ENCODE measurements at regions not wholly inside any gene's neighbourhood (a gene's known extent, or its start where the extent isn't known, plus 50 kb on each side); places are given as distances from the start of the nearest gene placed in this dataset.

GRCh38 chr1:216922406-216922805 is 199.2 kb upstream of the ESRRG start (continued):
- TF ChIP-seq CEBPB (IDR thresholded peaks at IDR 0.05; ENCODE audit: borderline replicate concordance in 1 of 2, low read depth in 2 of 2, low read length in 2 of 2) (no peak), E2F4 (IDR thresholded peaks at IDR 0.05; ENCODE audit: low read depth, low read length) (no peak), POLR2A (IDR thresholded peaks at IDR 0.05; ENCODE audit: low read depth, low read length) (no peak), BCL11A (IDR thresholded peaks at IDR 0.05; ENCODE audit: low read depth, low read length) (no peak), POLR2AphosphoS2 (IDR thresholded peaks at IDR 0.05; ENCODE audit: low read depth, low read length) (no peak)

GRCh38 chr1:216921866-216922265 is 198.6 kb upstream of the ESRRG start:
- H3K27me3 ChIP-seq (replicated peaks in 1 of 2; ENCODE audit: control insufficient read depth in 2 of 2, insufficient read depth in 2 of 2, low read length in 1 of 2) = no peaks in the 10 kb centered on the region
- ChIA-PET RAD21 (ENCODE audit: unreplicated experiment) (no interaction called here), SMC1A (ENCODE audit: uncharacterized antibody, unreplicated experiment) (no interaction called here), CTCF (no interaction called here), POLR2A (no interaction called here)
- ATAC-seq = no peak
- no peak for FAIRE-seq
- H3K4me2 ChIP-seq (ENCODE audit: control insufficient read depth, insufficient read depth) = no peak overlapping the region
- intact Hi-C loops (cut with micrococcal nuclease; ENCODE audit: unreplicated experiment) (no loop called here), in situ Hi-C loops (cut with MboI) (no loop called here)
- no TSS peak for BruUV-seq (replicated peaks)
- DNase-seq (ENCODE audit: low read depth, low spot score) = no peak
- H3K79me2 ChIP-seq (ENCODE audit: control insufficient read depth, insufficient read depth, low read length) = no peaks in the 10 kb centered on the region
- no peak overlapping the region for H2AFZ ChIP-seq (ENCODE audit: control insufficient read depth, low read depth, low read length)
- 89% methylated on average over 3 of the region's 3 CpGs for WGBS (ENCODE audit: insufficient coverage, insufficient replicate concordance, low lambda C conversion rate, missing lambda C conversion rate)
- H3K4me3 ChIP-seq = no peak overlapping the region
- H4K20me1 ChIP-seq (ENCODE audit: control insufficient read depth, insufficient read depth) = no peaks in the 10 kb centered on the region
- H3K36me3 ChIP-seq (ENCODE audit: control insufficient read depth in 2 of 2, insufficient read depth in 2 of 2, low read length in 1 of 2) = no peaks in the 10 kb centered on the region
- H3K9me3 ChIP-seq (replicated peaks; ENCODE audit: control insufficient read depth, insufficient read depth, low read length) = no peaks in the 10 kb centered on the region
- no peak overlapping the region for H3K27ac ChIP-seq (ENCODE audit: control insufficient read depth, insufficient read depth)
- H3K9ac ChIP-seq (ENCODE audit: control insufficient read depth, insufficient read depth, low read length) = no peak overlapping the region
- H3K4me1 ChIP-seq (ENCODE audit: control insufficient read depth, insufficient read depth, low read length) = no peaks in the 10 kb centered on the region
- no peak for TF ChIP-seq ATF3 (IDR thresholded peaks at IDR 0.05; ENCODE audit: borderline replicate concordance, extremely low read depth, low read depth, low read length)
- no peak for TF ChIP-seq BCLAF1 (IDR thresholded peaks at IDR 0.05)
- TF ChIP-seq MTA2 (IDR thresholded peaks at IDR 0.05; ENCODE audit: low read depth) = no peak
- no peak for TF ChIP-seq ZNF274 (IDR thresholded peaks at IDR 0.05; ENCODE audit: insufficient read depth, insufficient read length)
- no peak for TF ChIP-seq ZNF592 (IDR thresholded peaks at IDR 0.05)
- no peak for TF ChIP-seq NR2C2 (IDR thresholded peaks at IDR 0.05; ENCODE audit: borderline replicate concordance, control insufficient read depth, insufficient read length, low read depth)
- TF ChIP-seq RB1 (IDR thresholded peaks at IDR 0.05; ENCODE audit: borderline replicate concordance) = no peak
- TF ChIP-seq POLR2AphosphoS2 (IDR thresholded peaks at IDR 0.05; ENCODE audit: low read depth, low read length) = no peak
- no peak for TF ChIP-seq SKIL (IDR thresholded peaks at IDR 0.05; ENCODE audit: low read depth, poor library complexity, severe bottlenecking)

Measured in GM12878 (cell line).